ENCODE measurements at regions not wholly inside any gene's neighbourhood (a gene's known extent, or its start where the extent isn't known, plus 50 kb on each side); places are given as distances from the start of the nearest gene placed in this dataset.

GRCh38 chr4:15344041-15344440, 83.8 kb upstream of the C1QTNF7 start:
- no peak for DNase-seq (ENCODE audit: low read depth)
- H3K4me3 ChIP-seq (ENCODE audit: low read depth, low read length), result no peak overlapping the region
- TF ChIP-seq, protein P1, sequence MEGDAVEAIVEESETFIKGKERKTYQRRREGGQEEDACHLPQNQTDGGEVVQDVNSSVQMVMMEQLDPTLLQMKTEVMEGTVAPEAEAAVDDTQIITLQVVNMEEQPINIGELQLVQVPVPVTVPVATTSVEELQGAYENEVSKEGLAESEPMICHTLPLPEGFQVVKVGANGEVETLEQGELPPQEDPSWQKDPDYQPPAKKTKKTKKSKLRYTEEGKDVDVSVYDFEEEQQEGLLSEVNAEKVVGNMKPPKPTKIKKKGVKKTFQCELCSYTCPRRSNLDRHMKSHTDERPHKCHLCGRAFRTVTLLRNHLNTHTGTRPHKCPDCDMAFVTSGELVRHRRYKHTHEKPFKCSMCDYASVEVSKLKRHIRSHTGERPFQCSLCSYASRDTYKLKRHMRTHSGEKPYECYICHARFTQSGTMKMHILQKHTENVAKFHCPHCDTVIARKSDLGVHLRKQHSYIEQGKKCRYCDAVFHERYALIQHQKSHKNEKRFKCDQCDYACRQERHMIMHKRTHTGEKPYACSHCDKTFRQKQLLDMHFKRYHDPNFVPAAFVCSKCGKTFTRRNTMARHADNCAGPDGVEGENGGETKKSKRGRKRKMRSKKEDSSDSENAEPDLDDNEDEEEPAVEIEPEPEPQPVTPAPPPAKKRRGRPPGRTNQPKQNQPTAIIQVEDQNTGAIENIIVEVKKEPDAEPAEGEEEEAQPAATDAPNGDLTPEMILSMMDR (IDR thresholded peaks at IDR 0.05; ENCODE audit: control insufficient read depth, extremely low read depth, insufficient read depth), result no peak

DNA sequence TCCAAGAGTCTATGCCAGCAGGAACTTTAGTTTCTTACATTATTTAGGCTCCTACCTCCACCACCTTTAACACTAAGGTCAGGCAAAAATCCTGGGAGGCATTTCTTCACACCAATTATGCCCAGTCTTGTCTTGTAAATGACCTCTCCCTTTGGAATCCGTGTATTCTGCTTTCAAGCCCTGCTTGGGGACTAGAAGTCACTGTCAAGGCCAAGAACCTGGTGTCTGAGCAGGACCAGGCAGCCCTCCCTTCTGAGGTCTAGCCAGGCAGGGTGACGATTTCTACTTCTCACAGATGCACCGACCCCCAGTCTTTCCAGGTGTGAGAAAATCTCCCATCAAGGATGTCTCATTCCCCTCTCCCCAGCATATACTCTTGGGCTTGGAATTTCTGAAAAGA, 82.7 kb upstream of the C1QTNF7 start:
- TF ChIP-seq, protein P1 (IDR thresholded peaks at IDR 0.05; ENCODE audit: control insufficient read depth, extremely low read depth, insufficient read depth), result no peak
- no peak overlapping the region for H3K4me3 ChIP-seq (ENCODE audit: low read depth, low read length)
- DNase-seq (ENCODE audit: low read depth), result no peak

DNA sequence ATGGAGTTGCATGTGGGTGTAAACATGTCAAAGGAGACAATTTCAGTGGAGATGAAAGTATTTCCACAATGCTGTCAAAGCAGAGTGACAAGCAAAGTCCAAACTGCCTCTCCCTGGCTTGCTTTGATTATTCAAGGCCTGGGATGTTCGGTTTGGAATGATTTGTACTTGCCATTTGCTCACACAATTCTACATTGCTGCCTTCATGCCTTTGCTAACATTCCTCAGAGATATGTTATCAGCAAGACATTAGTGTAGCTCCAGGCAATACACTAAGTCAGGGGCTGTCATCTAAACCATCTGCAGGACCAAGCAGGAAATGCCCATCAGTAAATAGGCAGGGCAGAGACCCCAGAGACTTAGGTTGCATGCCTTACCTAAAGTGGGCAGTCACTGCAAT, 79.6 kb upstream of the C1QTNF7 start:
- no peak for DNase-seq (ENCODE audit: low read depth)
- TF ChIP-seq, protein P1 (IDR thresholded peaks at IDR 0.05; ENCODE audit: control insufficient read depth, extremely low read depth, insufficient read depth), result no peak
- no peak overlapping the region for H3K4me3 ChIP-seq (ENCODE audit: low read depth, low read length)

DNA sequence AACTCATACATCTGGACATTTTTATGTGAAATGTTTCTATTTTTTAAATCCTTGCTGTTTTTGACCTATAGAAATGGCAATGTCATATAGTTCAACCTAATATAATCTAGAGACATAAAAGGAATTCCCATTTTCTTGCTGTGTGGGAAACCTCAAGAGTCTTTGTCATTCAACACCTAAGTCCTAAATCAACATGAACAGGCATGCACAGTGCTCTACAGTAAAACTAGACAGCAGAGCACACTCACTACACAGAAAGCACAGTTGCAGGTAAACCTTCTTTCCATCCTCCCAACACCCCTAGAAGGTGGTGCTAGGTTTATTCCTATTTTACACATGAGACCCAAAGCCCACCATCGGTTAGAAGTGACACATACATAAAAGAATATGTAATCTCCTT, 79.1 kb upstream of the C1QTNF7 start:
- TF ChIP-seq, protein P1 (IDR thresholded peaks at IDR 0.05; ENCODE audit: control insufficient read depth, extremely low read depth, insufficient read depth), result no peak

DNA sequence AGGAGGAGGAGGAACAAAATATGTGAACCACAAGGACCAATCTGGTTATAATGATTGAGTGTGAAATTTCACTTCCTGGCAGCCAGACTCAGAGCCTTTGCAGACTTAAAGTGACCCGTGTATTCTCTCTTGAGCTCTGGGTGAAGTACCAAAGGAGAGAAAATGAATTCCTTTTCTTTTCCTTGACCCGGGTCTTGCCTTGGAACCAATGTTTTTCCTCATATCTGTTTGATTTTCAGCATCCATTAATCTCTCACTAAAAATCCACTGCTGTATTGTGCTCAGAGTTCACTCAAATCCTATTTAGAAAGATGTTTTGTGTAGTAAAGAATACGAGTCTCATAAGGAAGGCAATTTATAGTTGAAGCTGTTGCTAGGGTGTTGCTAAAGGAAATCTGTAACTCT, 78.3 kb upstream of the C1QTNF7 start:
- H3K4me3 ChIP-seq (ENCODE audit: low read depth, low read length), result no peak overlapping the region
- TF ChIP-seq, protein P1 (IDR thresholded peaks at IDR 0.05; ENCODE audit: control insufficient read depth, extremely low read depth, insufficient read depth), result no peak
- no peak for DNase-seq (ENCODE audit: low read depth)

More for the DNA sequence above, 79.1 kb upstream of the C1QTNF7 start:
- no peak for DNase-seq (ENCODE audit: low read depth)
- H3K4me3 ChIP-seq (ENCODE audit: low read depth, low read length), result no peak overlapping the region

GRCh38 chr4:15349965-15350364, 77.9 kb upstream of the C1QTNF7 start:
- no peak overlapping the region for H3K4me3 ChIP-seq (ENCODE audit: low read depth, low read length)
- TF ChIP-seq, protein P1 (IDR thresholded peaks at IDR 0.05; ENCODE audit: control insufficient read depth, extremely low read depth, insufficient read depth), result no peak
- DNase-seq (ENCODE audit: low read depth), result no peak

GRCh38 chr4:15352524-15352923, 75.3 kb upstream of the C1QTNF7 start:
- TF ChIP-seq, protein P1 (IDR thresholded peaks at IDR 0.05; ENCODE audit: control insufficient read depth, extremely low read depth, insufficient read depth), result no peak
- DNase-seq (ENCODE audit: low read depth), result no peak
- H3K4me3 ChIP-seq (ENCODE audit: low read depth, low read length), result no peak overlapping the region
